GM19023 (cell line): ENCODE measurements at regions not wholly inside any gene's neighbourhood (a gene's known extent, or its start where the extent isn't known, plus 50 kb on each side); places are given as distances from the start of the nearest gene placed in this dataset.

Experiments used
- ATAC-seq: cut with Tn5 transposase; IDR thresholded peaks from one replicate; pipeline ENCODE4 v1.9.1; 2021; ENCODE audit warnings: mild to moderate bottlenecking, moderate library complexity; ENCODE audit not compliant: unreplicated experiment

DNA sequence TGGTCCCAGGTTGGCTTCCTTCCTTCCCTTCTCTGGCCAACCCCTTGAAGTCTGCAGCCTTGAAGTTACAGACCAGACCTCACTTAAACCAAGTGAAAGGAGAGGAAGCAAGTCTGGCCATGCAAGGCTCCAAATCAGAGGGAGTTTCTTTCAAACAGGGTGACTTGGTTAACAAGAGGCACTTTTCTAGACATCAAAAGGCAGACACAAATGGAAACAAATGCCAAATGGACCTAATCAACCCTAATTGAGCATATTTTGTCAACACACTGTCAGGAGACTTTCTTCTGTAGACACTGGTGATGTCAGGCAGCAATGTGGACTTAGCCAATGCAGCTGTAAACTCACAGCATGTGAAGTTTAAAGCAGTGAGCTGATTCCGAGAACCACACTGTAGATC is 282.7 kb upstream of the FZD8 start:
- ATAC-seq: no peak

DNA sequence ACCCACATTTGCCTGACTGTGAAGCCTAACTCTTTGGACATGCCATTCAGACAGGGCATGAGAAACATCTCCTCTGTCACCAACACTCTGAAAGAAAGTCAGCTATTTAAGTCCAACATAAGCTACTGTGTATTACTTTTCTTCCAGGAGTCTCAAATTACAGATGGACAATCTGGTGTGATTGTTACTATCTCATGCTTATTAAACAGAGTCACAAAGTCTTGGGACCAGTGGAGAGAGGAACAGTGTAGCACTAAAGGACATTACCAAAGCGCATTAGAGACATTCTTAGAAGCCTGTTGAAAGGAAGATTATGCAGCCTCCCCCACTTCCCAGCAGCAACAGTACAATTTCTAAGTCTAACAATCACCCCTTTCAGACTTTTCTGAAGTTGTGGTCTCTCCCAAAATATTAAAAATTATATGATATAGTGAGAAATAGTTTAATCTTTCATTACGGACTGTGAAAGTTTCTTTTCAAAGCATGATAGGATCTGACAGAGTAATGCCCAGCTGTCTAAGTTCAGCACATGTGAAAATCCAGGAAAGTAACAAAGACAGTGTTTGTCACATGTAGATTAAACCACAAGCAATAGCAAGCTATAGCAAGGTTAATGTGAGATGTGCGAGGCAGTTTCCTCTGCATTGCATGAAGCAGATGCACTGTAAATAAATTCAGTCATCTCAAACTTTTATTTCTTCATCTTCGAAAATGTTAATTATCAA is 280.9 kb upstream of the FZD8 start:
- ATAC-seq: no peak

DNA sequence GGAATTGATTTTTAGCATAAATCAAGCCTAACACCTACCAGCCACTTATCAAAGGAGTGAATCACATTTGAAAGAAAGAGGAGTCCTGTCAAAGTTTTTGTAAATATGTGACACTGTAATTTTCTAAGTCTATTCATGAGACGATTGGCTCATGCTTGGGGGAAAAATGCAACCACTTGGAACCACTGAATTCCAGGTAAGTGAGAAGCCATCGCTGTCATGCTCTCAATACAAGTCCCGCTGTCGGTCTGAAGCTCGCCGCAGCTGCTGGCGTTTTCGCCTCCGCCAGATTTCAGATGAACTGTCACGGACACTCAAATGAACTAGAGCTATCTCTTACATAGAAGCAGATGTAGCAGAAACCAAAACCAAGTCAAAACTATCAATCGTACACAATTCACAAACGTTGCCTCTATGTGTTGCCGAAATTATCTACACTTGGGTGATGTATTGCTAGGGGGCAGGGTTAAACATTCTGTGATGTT is 279.8 kb upstream of the FZD8 start:
- no peak for ATAC-seq

DNA sequence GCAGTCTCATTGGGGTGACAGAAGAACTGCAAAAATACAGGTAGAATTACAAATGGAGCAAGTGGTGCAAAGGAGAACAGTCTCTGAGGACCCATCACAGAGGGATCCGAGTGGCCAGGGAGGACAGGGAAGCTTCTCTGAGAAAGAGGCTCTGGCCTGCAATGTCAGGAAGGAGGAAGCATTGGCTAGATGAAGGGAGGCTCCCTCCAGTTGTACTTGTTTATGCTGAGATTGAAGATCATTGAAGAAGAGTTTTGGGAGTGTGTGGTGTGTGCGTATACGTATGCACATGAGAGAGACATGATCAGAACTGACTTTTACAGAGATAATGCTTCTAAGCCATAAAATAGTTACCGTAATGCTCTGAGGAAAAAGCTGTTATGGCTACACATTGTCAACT is 274.7 kb upstream of the FZD8 start:
- no peak for ATAC-seq

DNA sequence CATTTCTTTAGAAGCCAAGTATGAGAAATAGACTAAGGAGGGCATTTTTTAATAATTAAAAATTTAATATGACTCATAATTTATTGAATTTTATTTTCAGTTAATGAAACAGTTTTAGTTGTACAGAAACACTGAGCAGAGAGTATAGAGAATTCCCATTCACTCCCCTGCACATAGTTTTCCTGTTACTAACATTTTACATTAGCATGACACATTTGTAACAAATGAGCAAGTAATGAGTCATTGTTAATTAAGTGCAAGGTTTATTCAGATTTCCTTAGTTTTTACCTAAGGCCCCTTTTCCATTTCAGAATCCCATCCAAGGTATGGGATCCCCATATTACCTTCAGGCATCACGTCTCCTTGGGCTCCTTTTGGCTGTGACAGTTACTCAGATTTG is 271.5 kb upstream of the FZD8 start:
- ATAC-seq: no peak

DNA sequence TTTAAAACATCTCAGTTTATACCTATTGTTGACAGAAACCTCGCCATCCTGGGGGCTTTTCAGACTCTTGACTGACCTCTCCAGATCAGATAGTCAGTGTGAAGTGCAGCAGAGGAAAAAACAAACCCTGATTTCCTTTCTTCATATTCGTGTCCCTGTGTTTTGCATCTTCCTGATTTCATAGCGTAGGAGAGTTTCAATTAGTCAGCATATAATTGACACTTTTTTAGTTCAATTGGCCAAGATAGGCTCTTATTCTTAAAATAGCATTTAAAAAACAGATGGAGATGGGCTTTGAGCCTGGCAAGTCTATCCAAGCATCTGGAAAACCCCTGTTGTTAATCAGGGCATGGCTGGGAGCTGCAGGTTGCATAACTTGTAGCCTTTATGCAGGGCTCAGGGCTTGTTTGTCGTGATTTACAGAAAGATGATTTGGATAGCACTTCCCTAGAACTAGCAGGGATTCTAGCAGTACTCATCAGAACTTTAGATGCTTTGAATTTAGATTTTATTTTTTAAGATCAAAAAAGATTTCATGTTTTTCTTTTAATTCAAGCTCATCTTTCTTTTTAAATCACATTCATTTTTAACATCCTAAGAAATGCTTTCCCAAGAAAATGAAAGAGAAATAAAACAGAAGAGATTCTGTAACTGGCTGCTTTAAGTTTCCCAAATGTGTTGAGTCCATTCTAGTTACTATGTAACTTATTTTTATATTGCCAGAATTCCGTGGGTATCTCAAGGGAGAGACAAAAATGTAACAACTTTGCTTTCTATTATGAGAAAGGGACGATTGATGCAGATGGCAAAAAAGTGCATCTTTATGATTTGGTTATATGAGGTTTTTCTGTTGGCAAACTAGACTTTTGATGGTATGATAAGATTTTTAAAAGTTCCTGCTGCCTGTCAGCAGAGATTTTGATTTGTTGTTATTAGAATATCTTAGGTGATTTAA is 270.8 kb upstream of the FZD8 start:
- ATAC-seq: no peak

DNA sequence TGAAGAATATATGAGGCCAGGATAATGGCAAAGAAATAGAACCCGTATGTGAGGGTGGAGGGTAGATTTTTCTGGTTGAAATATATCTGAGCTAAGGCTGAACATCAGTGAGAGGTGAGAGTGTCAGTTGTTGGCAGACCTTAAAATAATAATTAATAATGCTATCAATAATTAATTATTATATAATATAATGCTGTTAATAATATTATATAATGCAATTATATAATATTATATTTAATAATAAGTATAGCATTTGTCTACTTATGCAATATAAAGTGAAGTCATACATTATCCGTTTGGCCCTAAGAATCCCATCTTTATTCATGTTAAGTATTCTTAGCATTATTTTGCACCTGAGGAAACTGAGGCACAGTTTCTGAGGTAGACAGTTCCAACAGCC is 269.9 kb upstream of the FZD8 start:
- no peak for ATAC-seq

DNA sequence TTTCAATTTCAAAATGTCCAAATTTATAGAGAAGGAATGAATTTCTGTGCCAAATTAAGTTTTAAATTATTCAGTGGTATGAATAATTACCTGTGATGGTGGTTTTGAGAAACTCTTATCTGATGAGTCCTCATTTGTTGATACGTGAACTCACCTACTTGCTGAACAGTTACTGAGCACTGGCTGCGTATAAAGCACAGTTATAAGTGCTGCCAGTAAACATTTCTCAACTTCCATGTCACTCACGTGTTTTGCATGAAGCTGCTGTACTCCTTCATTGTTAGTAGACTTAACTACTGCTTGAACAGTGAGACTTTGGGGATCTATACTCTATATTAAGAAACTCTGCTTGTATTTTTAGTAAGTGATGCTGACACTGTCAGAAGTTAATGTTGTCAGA is 269.1 kb upstream of the FZD8 start:
- ATAC-seq: no peak

DNA sequence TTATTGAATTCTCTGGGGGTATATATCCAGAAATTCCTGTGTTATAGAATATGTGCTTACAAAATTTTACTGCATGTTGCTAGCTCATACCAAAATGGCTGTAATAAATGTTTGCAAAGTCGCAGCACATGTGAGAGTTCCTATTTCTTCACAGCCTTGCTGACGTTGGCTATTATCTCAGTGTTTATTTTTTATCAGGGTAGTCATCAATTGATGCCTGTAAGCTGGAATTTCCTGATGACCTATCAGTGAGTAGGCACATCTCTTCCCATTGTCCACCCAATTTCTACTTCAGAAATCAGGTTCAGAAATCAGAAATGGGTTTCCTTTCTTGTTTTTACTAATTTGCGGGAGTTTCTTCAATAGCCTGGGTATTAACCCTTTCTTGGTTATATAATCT is 268.1 kb upstream of the FZD8 start:
- no peak for ATAC-seq

DNA sequence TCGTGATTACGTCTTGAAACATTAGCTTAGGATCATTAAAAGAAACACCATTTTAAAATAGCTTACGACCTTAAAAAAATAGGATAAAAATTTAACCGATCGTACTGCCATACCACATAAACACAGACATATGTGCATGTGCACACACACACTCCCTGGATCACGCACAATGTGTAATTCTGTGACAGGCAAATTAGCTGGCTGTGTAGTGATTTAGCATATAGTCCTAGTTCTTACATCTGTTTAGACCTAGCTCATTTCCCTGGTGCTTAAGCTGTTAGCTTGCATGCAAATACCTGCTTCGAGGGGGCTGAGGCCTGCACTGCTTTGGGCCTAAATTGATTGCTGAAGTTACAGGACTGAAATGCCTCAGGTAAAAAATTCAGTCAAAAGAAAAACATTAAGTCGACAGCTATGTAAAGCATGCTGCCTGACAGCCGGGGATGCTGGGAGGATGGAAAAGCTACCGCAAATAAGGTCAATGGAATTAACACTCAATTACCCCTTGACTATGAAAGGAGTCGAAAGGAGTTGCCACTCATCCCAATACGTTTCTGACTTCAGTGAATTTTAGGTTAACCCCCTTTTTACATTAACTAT is 267.1 kb upstream of the FZD8 start:
- no peak for ATAC-seq

DNA sequence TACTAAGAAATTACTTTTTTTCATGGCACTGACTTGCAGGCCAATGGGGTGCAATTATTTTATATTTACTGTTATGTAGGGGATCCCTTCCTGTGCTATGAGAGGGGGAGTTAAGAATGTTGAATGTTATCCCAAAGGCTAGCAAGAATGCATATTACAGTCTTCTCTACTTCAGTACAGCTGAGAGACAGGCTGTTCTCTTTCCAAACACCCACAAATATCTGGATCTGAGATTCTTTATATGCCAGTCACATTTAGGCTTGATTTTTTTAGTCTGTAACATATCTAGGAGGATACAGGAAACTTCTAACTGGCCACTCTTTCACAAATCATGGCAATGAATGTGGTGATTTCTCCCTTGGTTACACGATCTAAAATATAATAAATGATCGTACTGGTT is 266.4 kb upstream of the FZD8 start:
- ATAC-seq: no peak

DNA sequence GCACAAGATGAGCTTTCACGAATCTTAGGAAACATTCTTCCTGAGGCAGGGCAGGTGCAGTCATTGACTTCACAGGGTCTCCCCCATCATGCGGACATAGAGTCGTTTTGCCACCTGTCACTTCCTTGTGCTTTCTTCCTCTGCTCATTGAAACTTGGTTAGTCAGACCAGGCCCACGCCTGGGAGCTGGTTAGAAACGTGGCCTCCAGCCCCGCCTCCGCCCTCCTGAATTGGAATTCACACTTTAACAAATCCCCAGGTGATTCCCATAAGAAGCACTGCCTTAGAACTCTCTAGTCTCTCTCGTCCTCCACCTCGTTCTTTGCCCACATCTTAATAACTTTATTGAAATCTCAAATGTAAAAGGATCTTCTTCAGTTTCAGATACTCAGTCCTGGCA is 265.5 kb upstream of the FZD8 start:
- ATAC-seq: no peak

DNA sequence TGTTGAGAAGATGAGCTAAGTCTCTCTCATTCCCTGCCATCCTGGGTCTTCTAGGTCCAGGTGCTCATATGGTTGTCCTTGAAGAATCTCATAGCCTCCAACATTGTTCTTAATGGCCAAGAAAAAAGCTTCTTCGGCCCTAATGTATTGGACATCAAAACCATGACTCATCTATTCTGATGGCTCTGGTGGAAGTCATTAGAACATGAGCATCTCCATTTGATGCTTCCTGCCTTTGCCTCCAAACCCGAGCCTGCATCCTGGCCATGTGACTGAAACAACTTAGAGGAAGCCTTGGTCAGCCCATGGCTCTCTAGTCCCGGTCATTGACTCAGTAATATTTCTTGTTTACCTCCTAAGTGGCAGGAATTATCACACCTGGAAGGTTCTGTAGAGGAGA is 264.1 kb upstream of the FZD8 start:
- ATAC-seq: no peak

DNA sequence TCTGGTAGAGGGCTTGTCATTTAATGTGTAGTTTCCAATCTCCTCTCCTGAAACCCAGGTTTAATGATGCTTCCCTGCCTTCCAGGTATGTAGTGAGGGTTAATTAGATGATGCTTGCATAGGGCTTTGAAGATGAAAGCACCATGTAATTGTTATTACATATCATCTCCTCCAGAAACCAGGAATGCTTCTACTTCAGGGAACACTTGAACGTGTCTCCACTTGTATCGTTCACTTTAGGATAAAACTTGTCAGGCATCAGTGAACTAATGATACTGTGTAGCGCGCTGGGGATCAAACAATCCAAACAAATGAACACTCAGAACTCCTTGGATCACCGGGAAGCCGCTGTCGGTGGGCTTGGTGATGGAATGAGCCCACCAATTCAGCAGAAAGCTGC is 260.9 kb upstream of the FZD8 start:
- ATAC-seq: no peak

DNA sequence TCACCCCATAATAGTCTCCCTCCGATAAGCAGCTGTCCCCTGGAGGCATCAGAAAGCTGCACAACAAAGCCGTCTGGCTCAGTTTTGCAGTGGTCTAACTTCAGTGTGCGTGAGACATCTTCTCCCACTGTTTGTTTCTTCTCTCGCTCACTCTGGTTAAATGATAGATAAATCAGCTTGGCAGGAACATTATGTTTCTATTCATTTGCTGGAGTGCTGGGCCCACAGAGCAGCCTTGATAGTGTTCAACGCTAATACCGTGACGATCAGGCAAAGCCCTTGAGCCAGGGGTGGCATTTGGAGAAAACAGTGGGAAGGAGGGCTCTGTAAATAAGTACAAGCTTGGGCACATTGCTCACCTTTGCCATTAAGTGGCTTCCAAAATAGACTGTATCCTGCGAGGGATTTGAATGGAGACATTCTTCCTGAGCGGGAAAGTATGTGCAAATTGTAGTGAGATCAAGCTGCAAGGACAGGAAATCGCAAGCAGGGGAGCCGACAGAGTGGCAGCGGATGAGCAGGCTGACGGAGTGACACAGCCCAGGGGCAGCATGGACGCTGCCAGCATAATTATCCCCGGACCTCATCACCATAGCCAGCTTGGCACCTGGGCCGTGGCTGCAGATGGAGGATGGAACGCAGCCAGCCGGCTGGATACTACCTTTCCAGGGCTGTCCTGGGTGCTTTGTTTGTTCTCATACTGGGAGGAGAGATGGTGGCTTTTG is 256.8 kb upstream of the FZD8 start:
- no peak for ATAC-seq

DNA sequence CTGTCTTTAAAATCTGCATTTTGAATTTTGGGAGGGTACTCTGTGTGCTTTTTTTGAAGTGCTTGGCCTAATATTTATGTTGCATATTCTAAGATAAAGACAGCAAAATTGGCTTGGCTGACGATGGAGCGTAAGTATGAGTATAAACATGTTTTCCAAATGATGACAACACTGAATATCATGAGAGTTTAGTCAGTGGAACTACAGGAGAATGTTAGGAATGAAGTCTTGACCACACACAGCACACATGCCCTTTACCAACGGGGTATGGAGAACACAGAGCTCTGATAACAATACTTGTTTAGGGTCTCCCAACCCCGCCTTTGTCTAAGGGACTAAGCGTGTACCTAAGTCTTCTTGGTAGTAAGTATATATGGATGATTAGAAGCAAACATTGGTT is 253.9 kb upstream of the FZD8 start:
- no peak for ATAC-seq

DNA sequence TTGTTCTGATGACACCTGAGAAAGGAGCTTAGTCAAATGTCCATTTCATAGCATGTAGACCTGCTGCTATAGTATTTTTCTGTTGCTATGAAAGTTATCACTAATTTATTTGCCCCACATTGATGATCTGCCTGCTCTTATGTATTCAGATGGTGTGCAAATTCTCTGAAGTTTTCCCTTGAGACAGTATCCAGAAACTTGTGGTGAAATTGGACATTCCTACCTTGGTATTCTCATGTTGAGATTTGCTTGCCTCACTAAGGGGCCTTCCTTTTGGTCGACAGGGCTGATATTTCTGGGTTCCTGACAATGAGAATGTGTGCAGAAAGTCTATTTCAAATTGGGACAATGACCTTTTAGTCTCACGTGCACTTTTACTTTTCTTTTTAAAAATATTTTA is 253.2 kb upstream of the FZD8 start:
- no peak for ATAC-seq

DNA sequence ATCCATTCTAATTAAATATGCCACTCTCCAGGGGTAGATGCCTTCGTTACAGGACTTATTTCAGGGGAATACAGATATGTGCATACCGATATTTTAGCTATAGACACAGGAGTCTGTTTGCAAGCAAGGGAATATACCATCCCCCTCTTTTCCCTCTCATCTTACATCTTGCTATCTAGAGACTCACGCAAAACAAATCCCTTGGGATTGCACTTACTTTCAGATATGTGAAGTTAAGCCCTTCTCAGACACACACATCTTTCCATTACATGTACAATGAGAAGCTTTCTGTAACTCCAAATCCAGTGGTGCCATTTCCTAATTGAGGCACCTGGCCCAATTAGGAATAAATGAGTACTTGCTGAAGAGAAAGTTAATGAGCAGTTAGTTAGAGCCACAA is 250.4 kb upstream of the FZD8 start:
- no peak for ATAC-seq

DNA sequence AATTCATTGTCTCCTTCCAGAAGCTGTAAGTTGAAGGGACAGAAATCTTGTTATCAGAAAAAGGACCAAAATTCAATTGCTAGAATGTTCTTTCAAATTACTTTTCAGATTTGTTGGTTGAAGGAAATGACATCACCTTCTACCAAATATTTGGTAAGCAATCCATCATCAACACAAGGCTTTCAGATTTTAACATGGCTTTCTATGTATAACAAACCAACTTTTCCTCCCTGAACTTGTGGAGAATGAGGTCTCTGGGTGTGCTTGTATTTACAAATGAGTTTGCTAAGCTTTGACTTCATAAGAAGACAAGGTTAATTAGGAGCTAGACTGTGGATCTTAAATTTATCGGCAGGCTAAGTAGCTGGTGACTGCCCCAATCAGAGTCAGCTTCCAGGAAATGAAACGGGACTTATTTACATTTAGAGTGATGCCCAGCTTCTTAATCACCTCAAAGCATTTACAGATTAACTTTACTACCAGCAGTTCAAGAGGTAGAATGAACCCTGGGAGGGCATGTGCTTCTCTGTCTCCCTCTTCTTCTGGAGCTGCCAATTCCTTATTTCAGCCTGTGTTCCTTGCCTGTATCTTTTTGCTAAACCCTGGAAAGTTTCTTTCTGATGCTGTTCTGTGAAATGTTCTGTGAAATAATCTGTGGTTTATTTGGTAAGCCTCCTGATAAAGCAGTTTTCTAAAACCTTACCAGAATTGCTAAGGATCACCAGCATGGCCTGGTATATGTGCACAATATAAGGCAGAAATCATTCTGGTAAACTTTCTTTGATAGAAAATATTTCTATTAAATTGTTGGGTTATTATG is 248.8 kb upstream of the FZD8 start:
- no peak for ATAC-seq

DNA sequence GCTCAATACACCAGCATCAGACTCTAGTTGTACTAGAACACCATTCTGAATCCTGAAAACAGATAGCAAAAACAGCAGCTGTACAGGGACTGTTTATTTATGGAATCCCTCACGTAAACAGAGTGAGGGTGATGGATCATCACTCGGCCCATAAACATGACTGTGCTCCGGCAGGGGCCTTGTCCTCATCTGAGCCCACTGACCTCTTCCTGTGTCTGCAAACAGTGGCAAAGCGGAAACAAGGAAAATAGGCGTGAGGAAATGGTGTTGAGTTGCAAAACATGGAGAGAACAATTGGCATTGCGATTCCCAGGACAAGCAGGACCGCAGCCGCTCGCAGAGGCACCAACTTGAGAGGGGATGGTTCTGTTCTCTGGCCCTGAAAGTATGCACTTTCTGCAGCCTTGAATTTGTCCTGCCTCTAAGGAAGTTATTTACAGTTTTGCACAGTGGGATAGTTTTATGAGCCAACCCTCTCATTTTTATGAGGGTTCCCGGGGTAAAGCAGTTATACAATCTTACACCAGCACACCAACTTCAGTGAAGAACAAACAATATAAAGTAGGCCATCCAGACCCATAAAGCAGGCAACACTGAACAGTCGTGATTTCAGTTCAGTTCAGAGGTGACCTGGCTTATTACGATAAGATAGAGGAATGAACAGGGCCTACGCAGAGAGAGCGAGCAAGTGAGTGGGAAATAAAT is 248.0 kb upstream of the FZD8 start:
- no peak for ATAC-seq
